RCC 7860 (cell line): ENCODE measurements at regions not wholly inside any gene's neighbourhood (a gene's known extent, or its start where the extent isn't known, plus 50 kb on each side); places are given as distances from the start of the nearest gene placed in this dataset.

Experiments used
- DNase-seq: peaks from one replicate; pipeline ENCODE4 v3.0.0-alpha.2; 2015; ENCODE audit warnings: low spot score
- FAIRE-seq: peaks from 2 replicates; lab custom pipeline; 2012; peaks lifted over from hg19 to GRCh38; lab: Jason Lieb, UNC

GRCh38 chr4:159003420-159004253, 99.2 kb upstream of the RAPGEF2 start:
- DNase-seq (no peak), FAIRE-seq (no peak)

GRCh38 chr4:159006202-159006601, 96.7 kb upstream of the RAPGEF2 start:
- DNase-seq = no peak
- no peak for FAIRE-seq

- FAIRE-seq = no peak
- no peak for DNase-seq
Observed at GRCh38 chr4:159008671-159009070, 94.2 kb upstream of the RAPGEF2 start.

GRCh38 chr4:159009521-159009920, 93.4 kb upstream of the RAPGEF2 start:
- DNase-seq = no peak
- FAIRE-seq = no peak

- FAIRE-seq (no peak), DNase-seq (no peak)
Observed at GRCh38 chr4:159010100-159010499, 92.8 kb upstream of the RAPGEF2 start.

GRCh38 chr4:159010563-159011260, 92.2 kb upstream of the RAPGEF2 start:
- FAIRE-seq = no peak
- DNase-seq = no peak

GRCh38 chr4:159012381-159012780, 90.5 kb upstream of the RAPGEF2 start:
- FAIRE-seq (no peak), DNase-seq (peak; percentile 31)

GRCh38 chr4:159013692-159014091, 89.2 kb upstream of the RAPGEF2 start:
- DNase-seq = no peak

GRCh38 chr4:159014859-159015258, 88.0 kb upstream of the RAPGEF2 start:
- DNase-seq (no peak), FAIRE-seq (no peak)

More at GRCh38 chr4:159013692-159014091, 89.2 kb upstream of the RAPGEF2 start:
- no peak for FAIRE-seq

GRCh38 chr4:159015841-159016240, 87.0 kb upstream of the RAPGEF2 start:
- FAIRE-seq = no peak
- no peak for DNase-seq

- FAIRE-seq = no peak
- DNase-seq = no peak
Observed at GRCh38 chr4:159016593-159017024, 86.3 kb upstream of the RAPGEF2 start.

GRCh38 chr4:159017323-159018026, 85.4 kb upstream of the RAPGEF2 start:
- DNase-seq = no peak
- FAIRE-seq = no peak

GRCh38 chr4:159018062-159018629, 84.7 kb upstream of the RAPGEF2 start:
- DNase-seq (no peak), FAIRE-seq (no peak)

GRCh38 chr4:159019356-159019755, 83.5 kb upstream of the RAPGEF2 start:
- no peak for DNase-seq
- FAIRE-seq = no peak

GRCh38 chr4:159021597-159022385, 81.1 kb upstream of the RAPGEF2 start:
- FAIRE-seq = no peak
- no peak for DNase-seq

GRCh38 chr4:159023741-159024140, 79.1 kb upstream of the RAPGEF2 start:
- DNase-seq = no peak
- no peak for FAIRE-seq

GRCh38 chr4:159024266-159024665, 78.6 kb upstream of the RAPGEF2 start:
- FAIRE-seq = no peak
- no peak for DNase-seq

GRCh38 chr4:159024828-159025227, 78.1 kb upstream of the RAPGEF2 start:
- DNase-seq (no peak), FAIRE-seq (no peak)

- FAIRE-seq = no peak
- DNase-seq = no peak
Observed at GRCh38 chr4:159026329-159026728, 76.5 kb upstream of the RAPGEF2 start.

GRCh38 chr4:159027535-159027934, 75.3 kb upstream of the RAPGEF2 start:
- FAIRE-seq = no peak
- DNase-seq = no peak
